ENCODE measurements at regions not wholly inside any gene's neighbourhood (a gene's known extent, or its start where the extent isn't known, plus 50 kb on each side); places are given as distances from the start of the nearest gene placed in this dataset.
"Not testable (repeated sequence)": the region's sequence is repeated elsewhere in the genome, so short reads cannot be mapped to it uniquely, and the experiment has no call there.

DNA sequence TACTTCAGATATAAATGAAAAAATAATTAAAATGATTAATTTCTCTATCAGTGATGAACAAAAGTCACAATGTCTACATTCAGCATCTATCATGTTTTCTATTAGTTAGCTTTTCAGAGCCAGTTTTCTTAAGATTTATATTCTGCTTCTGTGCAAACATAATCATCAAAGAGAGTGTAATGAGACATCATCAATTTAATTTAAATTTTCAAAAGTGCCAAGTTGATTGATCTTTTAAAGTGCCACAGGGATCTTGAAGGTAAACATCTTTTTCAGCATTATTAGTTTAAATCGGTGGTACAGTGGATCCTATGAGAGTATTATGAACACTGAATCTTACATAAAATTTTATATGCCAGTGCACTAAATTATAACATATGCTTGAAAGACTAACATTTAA is 1176.1 kb downstream of the PLA2G4A start:
- Histone ChIP-seq H4K20me1 (ENCODE audit: insufficient read depth, low read length) (no peaks in the 10 kb centered on the region), H3K9ac (ENCODE audit: low read length) (no peak overlapping the region), H3K4me3 (ENCODE audit: low read length) (no peak overlapping the region), H3K79me2 (ENCODE audit: low read length) (no peaks in the 10 kb centered on the region), H3K9me3 (ENCODE audit: insufficient read depth, low read length) (no peaks in the 10 kb centered on the region), H3K4me1 (ENCODE audit: low read length) (no peaks in the 10 kb centered on the region), H3K27me3 (ENCODE audit: low read depth, low read length) (no peaks in the 10 kb centered on the region), H3K36me3 (replicated peaks; ENCODE audit: low read depth, low read length) (no peaks in the 10 kb centered on the region), H3K27ac (ENCODE audit: low read length) (no peak overlapping the region), H3K4me2 (ENCODE audit: low read length) (no peak overlapping the region), H2AFZ (ENCODE audit: low read depth, low read length) (no peak overlapping the region)
- TF ChIP-seq EZH2phosphoT487 (IDR thresholded peaks at IDR 0.05; ENCODE audit: low read depth): no peak
- TF ChIP-seq, protein P1, sequence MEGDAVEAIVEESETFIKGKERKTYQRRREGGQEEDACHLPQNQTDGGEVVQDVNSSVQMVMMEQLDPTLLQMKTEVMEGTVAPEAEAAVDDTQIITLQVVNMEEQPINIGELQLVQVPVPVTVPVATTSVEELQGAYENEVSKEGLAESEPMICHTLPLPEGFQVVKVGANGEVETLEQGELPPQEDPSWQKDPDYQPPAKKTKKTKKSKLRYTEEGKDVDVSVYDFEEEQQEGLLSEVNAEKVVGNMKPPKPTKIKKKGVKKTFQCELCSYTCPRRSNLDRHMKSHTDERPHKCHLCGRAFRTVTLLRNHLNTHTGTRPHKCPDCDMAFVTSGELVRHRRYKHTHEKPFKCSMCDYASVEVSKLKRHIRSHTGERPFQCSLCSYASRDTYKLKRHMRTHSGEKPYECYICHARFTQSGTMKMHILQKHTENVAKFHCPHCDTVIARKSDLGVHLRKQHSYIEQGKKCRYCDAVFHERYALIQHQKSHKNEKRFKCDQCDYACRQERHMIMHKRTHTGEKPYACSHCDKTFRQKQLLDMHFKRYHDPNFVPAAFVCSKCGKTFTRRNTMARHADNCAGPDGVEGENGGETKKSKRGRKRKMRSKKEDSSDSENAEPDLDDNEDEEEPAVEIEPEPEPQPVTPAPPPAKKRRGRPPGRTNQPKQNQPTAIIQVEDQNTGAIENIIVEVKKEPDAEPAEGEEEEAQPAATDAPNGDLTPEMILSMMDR (IDR thresholded peaks at IDR 0.05; ENCODE audit: low read depth, low read length): no peak

DNA sequence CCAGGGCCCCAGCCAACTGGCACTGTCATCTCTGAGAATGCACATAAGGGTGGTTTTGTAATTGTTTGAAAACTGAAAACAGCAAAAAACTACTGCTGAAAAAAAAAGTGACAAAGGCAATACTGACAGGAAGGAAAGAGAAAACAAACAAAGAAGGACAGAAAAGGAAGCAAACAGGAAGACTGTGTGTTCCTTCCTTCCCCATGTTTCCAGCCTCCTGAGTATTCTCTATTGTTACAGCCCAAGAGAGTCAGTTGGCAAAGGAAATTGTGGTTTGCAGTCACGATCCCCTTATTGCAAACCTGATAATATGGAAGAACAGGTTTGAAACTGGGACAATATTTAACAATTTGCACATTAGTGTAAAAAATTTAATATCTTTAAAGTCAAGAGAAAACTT is 1177.6 kb downstream of the PLA2G4A start:
- TF ChIP-seq EZH2phosphoT487 (IDR thresholded peaks at IDR 0.05; ENCODE audit: low read depth): no peak
- TF ChIP-seq, protein P1 (IDR thresholded peaks at IDR 0.05; ENCODE audit: low read depth, low read length): no peak
- Histone ChIP-seq H3K9me3 (ENCODE audit: insufficient read depth, low read length) (no peaks in the 10 kb centered on the region), H3K27me3 (ENCODE audit: low read depth, low read length) (no peaks in the 10 kb centered on the region), H2AFZ (ENCODE audit: low read depth, low read length) (no peak overlapping the region), H3K79me2 (ENCODE audit: low read length) (no peaks in the 10 kb centered on the region), H3K36me3 (replicated peaks; ENCODE audit: low read depth, low read length) (no peaks in the 10 kb centered on the region), H3K27ac (ENCODE audit: low read length) (no peak overlapping the region), H3K4me3 (ENCODE audit: low read length) (no peak overlapping the region), H3K4me2 (ENCODE audit: low read length) (no peak overlapping the region), H3K9ac (ENCODE audit: low read length) (no peak overlapping the region), H3K4me1 (ENCODE audit: low read length) (no peaks in the 10 kb centered on the region), H4K20me1 (ENCODE audit: insufficient read depth, low read length) (no peaks in the 10 kb centered on the region)

DNA sequence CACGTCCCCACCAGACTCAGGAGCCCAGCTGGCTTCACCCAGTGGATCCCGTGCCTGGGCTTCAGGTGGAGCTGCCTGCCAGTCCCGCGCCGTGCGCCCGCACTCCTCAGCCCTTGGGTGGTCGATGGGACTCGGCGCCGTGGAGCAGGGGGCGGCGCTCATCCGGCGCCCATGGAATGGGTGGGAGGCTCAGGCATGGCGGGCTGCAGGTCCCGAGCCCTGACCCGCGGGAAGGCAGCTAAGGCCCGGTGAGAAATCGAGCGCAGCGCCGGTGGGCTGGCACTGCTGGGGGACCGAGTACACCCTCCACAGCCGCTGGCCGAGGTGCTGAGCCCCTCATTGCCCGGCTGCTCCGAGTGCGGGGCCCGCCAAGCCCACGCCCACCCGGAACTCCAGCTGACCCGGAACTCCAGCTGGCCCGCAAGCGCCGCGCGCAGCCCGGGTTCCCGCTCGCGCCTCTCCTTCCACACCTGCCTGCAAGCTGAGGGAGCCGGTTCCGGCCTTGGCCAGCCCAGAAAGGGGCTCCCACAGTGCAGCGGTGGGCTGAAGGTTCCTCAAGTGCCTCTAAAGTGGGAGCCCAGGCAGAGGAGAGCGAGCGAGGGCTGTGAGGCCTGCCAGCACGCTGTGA is 1184.6 kb downstream of the PLA2G4A start:
- H3K79me2 ChIP-seq (ENCODE audit: low read length); H3K9ac ChIP-seq (ENCODE audit: low read length); H3K4me3 ChIP-seq (ENCODE audit: low read length); H3K4me2 ChIP-seq (ENCODE audit: low read length); H3K36me3 ChIP-seq (replicated peaks; ENCODE audit: low read depth, low read length); H3K9me3 ChIP-seq (ENCODE audit: insufficient read depth, low read length); H3K27ac ChIP-seq (ENCODE audit: low read length); H3K27me3 ChIP-seq (ENCODE audit: low read depth, low read length); H4K20me1 ChIP-seq (ENCODE audit: insufficient read depth, low read length); H2AFZ ChIP-seq (ENCODE audit: low read depth, low read length); H3K4me1 ChIP-seq (ENCODE audit: low read length): not testable (repeated sequence)

DNA sequence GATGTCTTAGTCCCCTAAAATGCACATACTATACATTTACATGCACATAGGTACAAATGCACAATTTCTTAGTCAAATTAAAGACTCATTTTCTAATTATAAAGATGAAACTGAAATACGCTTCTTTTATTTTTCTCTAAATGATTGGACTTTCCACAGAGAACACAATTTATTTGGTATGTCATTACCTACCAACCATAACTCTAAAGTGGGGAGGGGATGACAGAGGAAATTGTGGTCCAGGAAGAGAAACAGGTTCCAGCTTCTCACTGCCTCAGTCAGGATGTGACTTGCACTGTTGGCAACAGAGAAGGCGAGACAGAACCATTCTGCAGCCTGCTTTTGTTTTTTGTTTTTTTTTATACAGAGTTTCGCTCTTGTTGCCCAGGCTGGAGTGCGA is 1189.2 kb downstream of the PLA2G4A start:
- H3K9me3 ChIP-seq (ENCODE audit: insufficient read depth, low read length): no peaks in the 10 kb centered on the region
- H3K4me2 ChIP-seq (ENCODE audit: low read length): no peak overlapping the region
- no peaks in the 10 kb centered on the region for H3K36me3 ChIP-seq (replicated peaks; ENCODE audit: low read depth, low read length)
- no peak overlapping the region for H2AFZ ChIP-seq (ENCODE audit: low read depth, low read length)
- peaks cover 5% of the 10 kb centered on the region for H3K4me1 ChIP-seq (ENCODE audit: low read length)
- H3K4me3 ChIP-seq (ENCODE audit: low read length): no peak overlapping the region
- TF ChIP-seq EZH2phosphoT487 (IDR thresholded peaks at IDR 0.05; ENCODE audit: low read depth): no peak
- TF ChIP-seq, protein P1 (IDR thresholded peaks at IDR 0.05; ENCODE audit: low read depth, low read length): no peak
- no peaks in the 10 kb centered on the region for H3K79me2 ChIP-seq (ENCODE audit: low read length)
- no peak overlapping the region for H3K9ac ChIP-seq (ENCODE audit: low read length)
- no peaks in the 10 kb centered on the region for H4K20me1 ChIP-seq (ENCODE audit: insufficient read depth, low read length)
- no peaks in the 10 kb centered on the region for H3K27me3 ChIP-seq (ENCODE audit: low read depth, low read length)
- no peak overlapping the region for H3K27ac ChIP-seq (ENCODE audit: low read length)

All from OCI-LY3 (cell line).